Stimulated activated CD8-positive, alpha-beta memory T cell treated with anti-CD3 and anti-CD28 coated beads, Interleukin-2, amount 100 ng/mL, for 1 hour (primary cell): ENCODE measurements at regions not wholly inside any gene's neighbourhood (a gene's known extent, or its start where the extent isn't known, plus 50 kb on each side); places are given as distances from the start of the nearest gene placed in this dataset.

Experiments used
- DNase-seq, 2 donors: peaks; one replicate each; pipeline ENCODE4 v3.0.0-alpha.2; 2020; ENCODE audit warnings: low read depth in 2 of 2

DNA sequence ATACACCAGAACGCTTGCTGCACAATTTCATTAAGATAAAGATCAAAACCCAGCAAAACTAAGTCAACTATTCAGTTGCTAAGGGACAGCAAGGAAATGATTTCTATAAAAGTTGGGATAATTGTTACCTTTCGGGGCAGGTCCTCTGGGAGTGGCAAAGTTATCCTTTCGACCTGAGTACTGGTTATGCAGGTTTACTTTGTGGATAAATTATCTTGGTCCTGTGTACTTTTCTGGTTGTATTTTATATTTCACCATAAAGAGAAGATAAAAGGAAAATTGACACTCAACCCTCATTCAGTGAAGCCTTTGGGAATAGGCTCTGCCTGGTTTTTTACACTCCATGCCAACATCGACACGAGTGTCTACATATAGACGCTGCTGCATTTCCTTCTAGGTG lies 146.5 kb downstream of the SYK start:
- DNase-seq: no peak

DNA sequence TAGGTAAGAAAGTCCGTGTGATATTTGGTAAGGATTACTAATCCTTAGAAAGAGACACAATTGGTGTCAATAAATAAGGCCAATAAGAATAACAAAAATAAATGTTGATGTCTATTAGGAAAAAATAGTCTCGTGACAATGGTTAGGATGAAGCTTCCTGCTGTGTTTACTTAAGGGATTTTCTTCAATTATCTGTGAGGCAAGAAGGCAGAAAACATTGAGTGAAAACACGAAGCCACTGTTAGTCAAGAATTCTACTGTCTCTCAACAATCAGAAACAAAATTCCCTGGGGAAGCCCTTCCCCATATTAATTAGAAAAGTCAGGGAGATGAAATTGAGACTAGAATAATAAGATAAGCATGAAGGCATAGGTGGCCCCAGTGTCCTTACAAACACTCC lies 149.0 kb downstream of the SYK start:
- DNase-seq: no peak

DNA sequence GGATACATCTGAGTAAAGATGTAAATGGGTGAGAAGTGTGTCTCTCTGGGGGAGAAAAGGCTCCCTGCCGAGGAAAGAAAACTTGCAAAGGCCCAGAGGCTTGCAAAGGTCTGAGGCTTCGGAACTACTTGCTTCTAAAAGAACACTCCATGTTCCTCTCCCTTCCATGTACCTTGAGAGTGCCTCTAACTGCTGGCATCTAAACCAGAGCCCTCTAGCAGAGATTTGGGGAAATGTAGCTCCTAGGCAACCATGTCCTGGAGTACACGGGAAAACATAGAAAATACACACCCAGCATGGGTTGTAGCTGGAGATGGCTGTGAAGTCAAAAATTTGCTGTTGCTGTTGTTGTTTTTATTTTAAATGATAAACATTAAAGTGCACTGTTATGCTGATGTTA lies 151.6 kb downstream of the SYK start:
- no peak for DNase-seq

DNA sequence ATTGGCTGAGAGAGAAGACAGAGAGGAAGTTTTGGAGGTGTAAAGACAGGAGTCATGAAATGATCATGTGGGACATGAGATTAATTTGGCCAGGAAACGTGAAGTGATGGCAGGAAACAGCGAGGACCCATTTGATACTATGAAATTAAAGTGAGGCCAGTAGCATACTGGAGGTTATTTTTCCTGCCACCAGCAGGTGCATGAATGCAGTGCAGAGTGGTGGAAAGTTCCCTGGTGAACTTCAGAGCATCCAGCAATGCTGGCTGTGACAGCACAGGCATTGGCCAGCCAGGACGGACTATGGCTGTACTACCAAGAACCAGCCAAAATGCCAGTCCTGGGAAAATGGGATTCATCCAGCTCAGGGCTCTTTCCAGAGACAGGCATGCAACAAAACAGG lies 152.2 kb downstream of the SYK start:
- no peak for DNase-seq

DNA sequence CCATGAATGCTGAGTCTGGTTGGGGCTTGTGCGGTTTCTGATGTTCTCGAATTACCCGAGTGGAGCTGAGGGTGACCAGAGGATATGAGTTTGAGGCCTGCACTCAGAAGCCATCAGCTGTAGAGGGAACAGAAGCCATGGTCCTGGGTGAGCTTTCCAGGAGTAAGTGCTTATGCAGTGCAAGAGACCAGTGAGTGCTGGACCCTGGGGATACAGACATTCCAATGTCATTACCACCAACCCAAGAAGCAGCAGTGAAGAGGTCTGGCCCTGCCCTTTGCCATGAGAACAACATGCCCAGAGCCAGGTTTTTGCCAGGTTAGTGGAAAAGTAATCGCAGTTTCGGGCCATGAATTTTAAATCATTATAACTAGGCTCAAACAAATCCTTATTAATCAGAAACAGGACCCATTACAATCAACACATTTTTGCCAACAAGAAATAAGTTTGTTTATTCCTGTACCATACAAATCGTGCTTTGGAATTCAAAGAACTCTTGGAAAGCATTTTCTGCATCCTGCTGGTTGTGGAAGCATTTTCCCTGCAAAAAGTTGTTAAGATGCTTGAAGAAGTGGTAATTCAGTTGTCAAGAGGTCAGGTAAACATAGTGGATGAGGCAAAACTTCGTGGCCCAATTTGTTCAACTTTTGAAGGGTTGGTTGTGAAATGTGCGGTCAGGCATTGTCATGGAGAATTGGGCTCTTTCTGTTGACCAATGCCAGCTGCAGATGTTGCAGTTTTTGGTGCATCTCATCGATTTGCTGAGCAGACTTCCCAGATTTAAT lies 154.6 kb downstream of the SYK start:
- DNase-seq: no peak

DNA sequence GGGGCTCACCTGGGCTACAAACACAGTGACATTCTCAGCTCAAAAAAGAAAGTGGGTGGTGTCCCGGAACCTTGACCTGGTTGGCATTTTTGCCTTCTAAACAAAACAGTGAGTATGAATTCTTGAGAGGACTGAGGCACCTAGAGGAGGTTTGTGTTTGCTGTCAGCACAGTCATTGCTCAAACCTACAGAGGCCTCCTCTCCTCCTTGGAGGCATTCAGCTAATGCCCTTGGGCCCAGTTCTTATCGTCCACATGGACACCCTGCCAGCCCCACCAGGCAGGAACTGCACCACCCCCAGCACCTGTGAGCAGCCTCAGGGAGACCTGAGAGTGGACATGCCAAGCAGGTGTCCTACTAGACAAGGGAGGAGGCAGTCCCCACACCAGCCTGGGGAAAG lies 156.7 kb downstream of the SYK start:
- DNase-seq: no peak

DNA sequence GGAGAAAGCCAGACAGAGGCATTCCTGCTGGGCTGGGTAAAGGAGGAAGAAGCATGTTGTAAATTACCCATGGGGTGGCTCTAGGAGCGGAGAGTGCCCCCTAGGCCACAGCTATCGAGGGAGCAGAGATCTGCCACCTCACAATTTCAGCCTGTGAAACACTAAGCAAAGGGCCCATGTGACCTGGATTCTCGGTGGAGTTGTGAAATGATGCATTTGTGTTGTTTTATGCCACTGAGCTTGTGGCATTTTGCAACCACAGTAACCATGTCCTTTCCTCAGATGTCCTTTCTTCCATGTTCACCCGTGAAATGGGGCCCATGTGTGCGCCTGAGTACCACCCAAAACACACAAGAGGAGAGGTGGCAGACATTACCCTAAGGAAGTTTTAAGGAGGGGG lies 159.3 kb downstream of the SYK start:
- no peak for DNase-seq

DNA sequence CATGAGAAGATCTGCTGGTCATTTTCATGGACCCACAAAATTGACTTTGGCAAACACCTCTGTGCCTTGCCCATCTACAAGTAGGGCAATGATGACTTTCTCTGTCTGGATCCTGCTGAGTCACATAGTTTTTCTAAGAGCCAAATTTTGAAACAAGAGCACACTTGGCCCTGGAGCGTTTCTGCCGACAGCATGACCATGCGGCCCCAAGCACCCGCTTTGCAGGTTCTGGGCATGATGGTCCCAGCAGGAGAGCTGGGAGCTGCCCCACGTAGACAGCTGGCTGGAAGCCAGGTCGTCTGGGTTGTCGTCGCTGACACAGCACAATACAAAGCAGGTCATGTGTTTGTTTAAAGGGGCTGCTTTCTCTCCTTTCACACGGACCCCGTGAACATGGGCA lies 159.8 kb downstream of the SYK start:
- no peak for DNase-seq

DNA sequence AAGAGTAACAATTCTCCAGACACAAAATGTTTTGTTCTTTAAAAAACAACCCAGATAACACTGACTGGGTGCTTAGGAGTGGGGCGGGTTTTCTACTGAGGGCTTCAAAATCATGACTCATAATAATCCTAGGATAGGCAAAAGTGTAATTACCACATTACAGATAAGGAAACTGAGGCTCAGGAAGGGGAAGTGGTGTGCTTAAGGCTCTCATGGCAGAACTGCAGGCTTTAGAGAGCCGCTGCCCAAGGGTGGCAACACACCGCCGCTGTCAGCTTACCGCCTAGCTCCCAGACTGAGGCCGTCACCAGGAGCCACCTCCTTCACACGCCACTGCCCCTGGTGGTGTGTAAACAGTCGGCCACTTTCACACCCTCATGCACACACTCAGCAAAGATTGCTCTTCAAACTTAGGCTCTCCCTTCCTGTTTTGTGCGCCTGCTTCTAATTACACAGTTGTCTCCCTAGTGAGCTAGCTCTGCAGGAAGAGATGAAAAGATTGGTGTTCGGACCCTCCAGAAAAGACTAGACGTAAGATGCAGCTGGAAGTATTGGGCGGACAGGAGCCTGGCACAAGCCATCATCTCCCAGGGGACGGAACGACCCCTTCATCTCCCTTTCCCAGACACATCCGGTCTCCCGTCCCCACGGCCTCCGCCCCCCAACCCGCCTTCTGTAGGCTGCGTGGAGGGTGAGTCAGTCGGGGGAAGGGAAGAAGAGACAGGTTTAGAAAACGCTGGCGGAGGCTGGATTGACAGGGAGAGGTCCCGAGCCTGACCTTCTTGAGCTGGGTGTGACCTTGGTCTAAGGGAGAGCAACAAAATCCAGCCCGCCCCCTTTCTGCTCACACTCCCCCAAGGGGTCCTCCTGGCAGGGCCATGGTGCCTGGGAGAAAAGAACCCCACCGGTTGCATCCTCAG lies 162.7 kb downstream of the SYK start:
- no peak for DNase-seq

DNA sequence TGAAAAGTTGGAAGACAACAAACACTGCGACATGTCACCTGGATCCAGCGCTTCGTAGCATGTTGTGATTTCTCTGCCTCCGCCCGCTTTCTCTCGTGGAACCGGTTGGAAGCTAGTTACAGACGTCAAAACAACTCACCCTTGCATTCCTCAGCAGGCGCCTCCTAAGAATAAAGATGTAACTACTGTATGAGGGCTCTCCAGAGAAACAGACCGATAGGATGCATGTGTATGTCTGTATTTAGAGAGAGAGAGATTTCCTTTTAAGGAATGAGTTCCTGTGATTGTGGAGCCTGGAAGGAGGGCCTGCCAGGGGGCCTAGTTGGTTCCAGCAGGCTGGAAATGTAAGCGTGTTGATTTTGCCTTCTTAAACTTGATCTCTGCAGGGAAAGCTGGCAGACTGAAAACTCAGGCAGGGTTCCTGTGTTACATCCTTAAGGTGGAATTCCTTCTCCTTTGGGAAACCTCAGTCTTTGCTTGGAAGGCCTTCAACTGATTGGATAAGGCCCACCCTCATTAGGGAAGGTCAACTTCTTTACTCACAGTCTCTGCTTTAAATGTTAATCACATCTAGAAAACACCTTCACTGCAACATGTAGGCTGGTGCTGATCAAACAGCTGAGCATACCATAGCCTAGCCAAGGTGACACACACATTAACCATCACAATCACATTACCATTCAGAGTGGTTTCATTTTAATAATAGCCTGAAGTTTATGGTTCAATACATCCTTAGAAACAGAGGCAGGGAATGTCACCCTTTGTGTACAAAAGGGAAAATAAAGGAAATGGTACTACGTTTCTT lies 163.8 kb downstream of the SYK start:
- DNase-seq: no peak

DNA sequence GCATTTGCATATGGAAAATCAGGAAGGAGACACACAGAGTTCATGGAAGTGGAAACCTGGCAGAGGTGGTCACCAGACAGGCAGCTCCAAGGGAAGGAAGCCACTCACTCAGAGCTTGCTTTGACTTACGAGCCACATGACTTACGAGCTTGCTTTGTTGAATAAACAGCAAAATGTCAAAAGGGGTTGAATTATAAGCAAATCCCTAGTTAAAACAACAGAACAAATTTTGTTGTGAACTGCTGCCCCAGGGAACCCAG lies 164.3 kb downstream of the SYK start:
- no peak for DNase-seq

DNA sequence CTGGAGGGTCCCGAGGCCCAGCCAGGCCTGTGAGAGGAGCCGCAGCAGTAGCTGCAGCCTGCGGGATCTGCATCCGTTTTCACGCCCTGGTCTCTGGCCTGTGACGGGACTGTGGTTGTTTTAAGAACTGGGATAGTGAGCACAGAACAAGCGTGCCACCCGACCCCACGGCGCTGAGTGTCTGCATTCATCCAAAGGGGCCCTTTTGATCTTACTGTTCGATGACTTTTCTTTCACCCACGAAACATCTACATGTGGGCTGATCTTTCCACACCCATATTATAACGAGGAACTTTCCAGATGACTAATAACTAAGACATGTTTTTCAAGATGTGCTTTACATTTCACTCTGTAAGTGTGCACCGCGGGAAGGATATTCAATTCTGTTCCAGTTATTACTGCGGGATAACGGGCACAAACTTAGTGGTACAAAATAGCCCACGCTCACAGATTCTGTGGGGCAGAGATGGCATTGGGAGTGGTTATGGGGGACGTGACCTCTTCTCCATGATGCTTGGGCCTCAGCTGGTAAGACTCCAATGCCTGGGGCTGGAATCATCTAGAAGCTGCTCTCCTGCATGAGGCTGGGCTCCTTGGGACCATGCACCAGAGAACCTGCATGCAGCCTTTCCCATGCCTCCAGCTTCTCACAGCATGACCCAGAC lies 165.0 kb downstream of the SYK start:
- no peak for DNase-seq

DNA sequence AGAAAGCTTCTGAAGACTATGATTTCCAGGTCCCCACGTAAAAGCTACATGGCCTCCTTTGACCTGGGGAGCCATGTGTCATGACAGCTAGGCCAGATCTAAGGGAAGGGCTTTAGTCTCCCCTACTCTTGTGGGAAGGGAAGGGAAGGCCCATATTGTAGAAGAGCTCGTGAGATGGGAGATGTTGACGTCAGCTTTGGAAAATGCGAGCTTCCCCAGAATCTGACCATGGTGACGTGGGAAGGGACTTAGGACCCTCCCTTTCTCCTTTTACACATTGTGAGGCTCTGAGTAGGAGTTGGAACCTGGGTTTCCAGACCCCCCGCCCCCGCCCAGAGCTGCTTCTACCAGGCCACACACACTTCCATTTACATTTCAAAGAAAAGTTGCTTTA lies 165.5 kb downstream of the SYK start:
- no peak for DNase-seq

DNA sequence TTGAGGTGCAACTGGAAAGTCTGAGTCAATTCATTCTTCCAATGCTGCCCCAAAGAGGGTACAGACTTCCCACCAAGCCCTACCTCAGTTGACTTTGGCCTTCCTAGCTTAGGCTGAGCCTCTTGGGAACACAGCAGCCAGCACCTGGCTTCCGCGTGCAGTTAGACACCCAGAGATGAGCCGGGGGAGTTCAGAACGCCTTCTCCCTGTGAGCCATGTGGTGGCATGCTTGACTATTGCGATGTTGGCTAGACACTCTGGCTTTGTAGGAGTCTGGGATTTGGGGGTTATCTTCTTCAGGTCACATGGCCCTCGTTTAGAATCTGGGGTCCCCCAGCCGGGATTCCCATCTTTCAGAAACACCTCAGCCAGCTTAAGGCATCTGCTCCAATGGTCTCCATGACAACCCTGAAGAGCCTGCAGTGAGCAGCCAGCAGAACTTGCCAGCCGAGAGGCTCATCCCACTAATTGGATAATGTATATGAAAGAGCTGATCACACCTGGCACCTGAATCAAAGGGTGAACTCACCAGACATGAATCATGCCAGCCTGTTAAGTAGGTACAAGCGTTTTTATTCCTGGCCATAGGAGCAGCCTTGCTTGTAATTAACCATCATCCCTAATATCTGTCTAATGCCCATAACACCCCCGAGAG lies 167.5 kb downstream of the SYK start:
- DNase-seq: no peak

DNA sequence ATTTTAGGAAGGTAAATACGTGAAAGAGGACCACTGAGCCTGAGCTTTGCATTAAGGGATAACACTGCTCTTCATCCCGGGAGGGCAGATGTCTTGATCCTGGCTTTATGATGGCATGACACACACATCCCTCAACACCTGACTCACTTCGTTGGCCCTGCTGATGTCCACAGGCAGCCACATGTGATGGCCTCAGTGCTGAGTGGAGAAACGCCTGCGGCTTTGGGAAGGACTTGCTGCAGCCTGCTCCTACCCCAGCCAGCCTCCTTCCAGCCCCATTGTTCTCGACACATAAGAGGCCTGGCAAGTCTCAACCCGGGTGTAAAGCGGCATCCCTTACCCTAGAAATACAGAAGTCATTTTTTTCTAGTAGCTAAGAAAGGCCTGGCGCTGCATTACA lies 169.0 kb downstream of the SYK start:
- no peak for DNase-seq

DNA sequence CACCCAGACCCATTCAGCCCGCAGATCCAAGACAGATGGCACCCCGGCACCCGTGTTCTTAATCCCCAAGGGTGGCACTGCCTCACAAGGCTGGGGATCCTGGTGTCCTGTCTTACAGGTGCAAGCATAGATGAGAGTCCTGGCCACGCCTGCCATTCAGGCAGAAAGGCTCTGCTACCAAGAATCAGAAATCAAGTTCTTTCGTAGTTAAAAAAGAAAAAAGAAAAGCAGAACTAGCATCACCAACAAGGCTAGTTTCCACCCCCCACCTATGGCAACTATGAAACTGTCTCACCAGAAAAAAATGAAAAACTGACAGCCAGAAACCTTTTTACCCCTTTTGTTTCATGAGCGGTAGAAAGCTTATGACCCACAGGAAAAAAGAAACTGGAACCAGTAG lies 170.4 kb downstream of the SYK start:
- no peak for DNase-seq

DNA sequence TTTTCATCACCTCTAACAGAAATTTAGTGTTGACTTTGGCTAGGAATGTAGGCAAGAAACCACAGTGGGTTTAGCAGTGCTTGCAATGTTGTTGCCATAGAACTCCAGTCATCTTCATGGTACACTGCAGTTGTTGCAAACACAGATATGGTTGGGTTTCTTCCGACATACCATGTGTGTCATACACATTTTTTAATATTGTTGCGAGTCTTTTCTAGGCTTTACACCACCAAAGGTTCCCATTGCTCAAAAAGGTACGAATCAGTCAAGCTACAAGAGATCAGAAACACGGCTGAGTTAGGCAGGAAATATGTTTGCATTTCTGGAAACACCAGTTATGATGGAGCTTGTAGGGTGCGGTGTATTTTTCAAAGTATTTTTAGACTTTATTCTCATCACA lies 172.4 kb downstream of the SYK start:
- no peak for DNase-seq

DNA sequence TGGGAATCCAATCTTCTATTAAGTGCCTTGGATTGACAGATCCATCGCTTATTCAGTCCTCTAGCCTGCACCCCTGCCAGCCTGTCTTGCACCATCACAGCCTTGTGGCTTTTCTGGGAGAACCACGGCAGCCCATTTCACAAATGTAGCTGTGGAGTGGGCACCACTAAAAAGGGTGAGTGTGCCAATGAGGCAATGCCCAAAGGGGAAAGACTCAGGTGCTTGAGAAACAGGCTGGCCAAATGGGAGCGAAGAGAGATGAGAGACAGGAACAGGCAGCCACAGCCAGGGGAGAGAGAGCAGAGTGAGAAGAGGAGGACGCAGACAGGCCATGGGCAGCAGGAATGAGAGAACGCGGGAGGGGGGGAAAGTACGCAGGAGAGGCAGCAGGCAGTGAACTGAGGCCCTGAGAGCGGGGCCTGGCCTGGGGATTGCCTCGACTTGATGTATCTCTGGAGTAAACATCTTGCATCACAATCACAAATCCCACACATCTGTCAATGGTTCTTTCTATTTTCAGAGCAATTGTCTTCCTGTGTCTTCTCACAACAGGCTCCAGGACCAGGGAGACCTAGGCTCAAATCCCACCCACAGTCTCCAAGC lies 173.1 kb downstream of the SYK start:
- DNase-seq: no peak

DNA sequence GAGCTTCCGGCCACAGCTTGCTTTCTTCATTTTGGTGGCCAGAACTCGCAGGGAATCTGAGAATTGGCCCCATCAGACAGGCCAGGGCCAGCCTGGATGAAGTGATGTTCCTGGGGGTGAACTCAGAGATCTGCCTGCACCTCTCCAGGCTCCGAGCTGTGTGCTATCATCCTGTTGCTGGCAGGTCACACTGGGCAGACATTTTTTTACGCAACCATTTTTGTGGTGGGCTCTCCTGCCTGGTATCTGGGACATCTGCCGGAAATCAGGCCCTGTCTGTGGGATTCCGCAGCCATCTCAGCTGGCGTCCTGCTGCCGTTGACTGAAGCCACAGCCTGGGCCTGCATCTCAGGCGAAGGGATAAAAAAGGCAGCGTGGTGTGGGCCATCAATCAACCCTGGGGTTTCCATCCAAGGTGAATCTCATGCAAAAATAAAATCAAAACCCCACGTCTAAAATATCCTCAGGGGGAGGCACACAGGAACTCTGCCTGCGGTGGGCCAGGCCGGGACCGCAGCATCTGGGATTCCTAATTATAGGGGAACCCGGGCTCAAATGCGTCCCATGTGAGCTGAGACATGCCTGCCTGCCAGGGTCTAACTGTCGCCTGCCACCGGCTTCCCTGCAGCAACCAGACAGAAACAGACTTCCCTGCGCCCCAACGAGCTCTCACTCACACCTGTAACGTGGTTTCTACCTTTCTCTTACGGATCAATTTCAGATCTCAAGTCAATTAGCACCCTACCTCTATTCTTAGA lies 174.3 kb downstream of the SYK start:
- DNase-seq: no peak

DNA sequence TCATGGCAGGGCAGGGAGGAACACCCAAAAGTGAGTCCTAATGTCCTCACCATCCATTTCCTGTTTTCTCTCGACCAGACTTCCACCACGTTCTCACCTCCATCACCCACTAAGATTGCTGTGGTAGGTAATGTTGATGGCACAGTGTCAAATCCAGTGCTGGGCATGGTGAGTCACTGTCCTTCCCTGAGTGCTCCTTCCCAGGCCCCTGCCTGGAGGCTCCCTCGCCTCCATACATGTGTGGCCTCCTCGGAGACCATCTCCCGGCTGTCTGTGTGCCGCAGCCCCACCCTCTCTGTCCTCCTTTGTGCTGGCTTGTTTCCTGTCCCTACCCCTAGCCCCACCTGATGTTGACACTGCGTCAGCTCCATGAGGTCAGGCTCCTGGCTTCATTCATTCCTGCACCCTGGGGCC lies 177.5 kb downstream of the SYK start:
- no peak for DNase-seq
